ENCODE measurements at regions not wholly inside any gene's neighbourhood (a gene's known extent, or its start where the extent isn't known, plus 50 kb on each side); places are given as distances from the start of the nearest gene placed in this dataset.

DNA sequence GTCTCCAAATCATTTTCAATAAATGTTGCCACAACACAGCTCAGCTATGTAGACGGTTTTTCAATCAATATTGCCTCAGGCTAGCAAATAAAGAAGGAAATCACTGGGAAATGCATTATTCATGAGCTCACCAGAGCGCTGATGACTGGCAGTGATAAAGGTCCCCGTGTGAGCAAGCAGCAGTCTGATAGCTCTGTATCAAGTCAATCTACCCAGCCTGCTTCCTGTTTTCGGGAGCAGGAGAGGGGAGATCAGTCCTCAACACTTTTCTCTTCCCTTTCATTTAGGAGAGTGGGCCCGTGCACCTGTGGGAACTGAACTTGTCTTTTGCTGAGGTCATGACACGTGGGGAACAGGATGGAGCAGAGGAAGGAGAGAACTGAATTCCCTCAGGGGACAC, 253.9 kb upstream of the SIX2 start:
- intact Hi-C loops (cut with micrococcal nuclease) = no loop called here
- H3K9me3 Mint-ChIP-seq = no peaks in the 10 kb centered on the region
- H3K27me3 Mint-ChIP-seq (ENCODE audit: low read depth) = peaks cover 10% of the 10 kb centered on the region
- DNase-seq (ENCODE audit: low spot score) = no peak
- H3K27ac Mint-ChIP-seq = no peak overlapping the region
- H3K4me3 Mint-ChIP-seq (ENCODE audit: low read depth) = no peak overlapping the region
- H3K4me1 Mint-ChIP-seq (ENCODE audit: low read depth) = peaks cover 8% of the 10 kb centered on the region
- H3K36me3 Mint-ChIP-seq (ENCODE audit: low read depth) = no peaks in the 10 kb centered on the region

DNA sequence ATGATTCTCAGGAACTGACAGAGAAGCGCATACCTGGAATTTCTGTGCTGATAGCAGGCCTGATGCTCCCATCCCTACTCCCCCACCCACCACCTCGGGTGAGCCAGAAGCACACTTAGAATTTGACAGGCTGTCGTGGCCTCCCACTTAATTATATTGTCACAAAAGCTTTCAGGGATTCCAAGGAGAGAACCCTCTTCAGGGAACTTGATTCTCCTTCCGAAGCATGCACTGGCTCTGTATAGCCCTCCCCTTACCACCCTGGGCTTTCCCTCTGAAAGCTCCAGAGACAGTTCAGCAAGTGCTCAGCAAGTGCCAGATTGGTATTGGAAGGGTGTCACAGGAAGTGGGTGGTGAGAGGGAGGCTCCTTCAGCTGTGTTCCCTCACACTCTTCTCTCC, 252.5 kb upstream of the SIX2 start:
- no peak overlapping the region for H3K27ac Mint-ChIP-seq
- no peak overlapping the region for H3K4me3 Mint-ChIP-seq (ENCODE audit: low read depth)
- H3K36me3 Mint-ChIP-seq (ENCODE audit: low read depth) = no peaks in the 10 kb centered on the region
- no peaks in the 10 kb centered on the region for H3K9me3 Mint-ChIP-seq
- intact Hi-C loops (cut with micrococcal nuclease) = no loop called here
- H3K27me3 Mint-ChIP-seq (ENCODE audit: low read depth) = peaks cover 10% of the 10 kb centered on the region
- no peak for DNase-seq (ENCODE audit: low spot score)
- H3K4me1 Mint-ChIP-seq (ENCODE audit: low read depth) = peaks cover 8% of the 10 kb centered on the region

DNA sequence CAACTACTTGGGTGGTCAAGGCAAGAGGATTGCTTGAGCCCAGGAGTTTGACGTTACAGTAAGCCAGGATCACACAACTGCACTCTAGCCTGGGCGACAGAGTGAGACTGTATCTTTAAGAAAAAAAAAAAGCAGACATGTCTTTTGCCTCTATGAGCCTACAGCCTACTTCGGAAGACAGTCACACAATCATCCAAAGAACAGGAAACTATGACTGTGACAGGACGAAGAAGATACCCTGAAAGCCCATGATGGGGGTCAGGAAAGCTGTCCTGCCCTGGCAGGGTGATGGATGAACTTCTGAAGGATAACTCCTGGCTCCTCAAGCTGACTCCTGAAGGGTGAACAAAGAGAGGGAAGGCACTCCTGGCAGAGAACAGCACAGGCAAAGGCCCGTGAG, 251.7 kb upstream of the SIX2 start:
- H3K4me3 Mint-ChIP-seq (ENCODE audit: low read depth) = no peak overlapping the region
- no peaks in the 10 kb centered on the region for H3K36me3 Mint-ChIP-seq (ENCODE audit: low read depth)
- peaks cover 10% of the 10 kb centered on the region for H3K27me3 Mint-ChIP-seq (ENCODE audit: low read depth)
- intact Hi-C loops (cut with micrococcal nuclease) = no loop called here
- DNase-seq (ENCODE audit: low spot score) = no peak
- H3K27ac Mint-ChIP-seq = no peak overlapping the region
- H3K9me3 Mint-ChIP-seq = no peaks in the 10 kb centered on the region
- H3K4me1 Mint-ChIP-seq (ENCODE audit: low read depth) = peaks cover 8% of the 10 kb centered on the region

- Mint-ChIP-seq H3K27ac (no peak overlapping the region), H3K9me3 (no peaks in the 10 kb centered on the region), H3K4me1 (ENCODE audit: low read depth) (peaks cover 8% of the 10 kb centered on the region), H3K36me3 (ENCODE audit: low read depth) (no peaks in the 10 kb centered on the region), H3K4me3 (ENCODE audit: low read depth) (no peak overlapping the region), H3K27me3 (ENCODE audit: low read depth) (peaks cover 10% of the 10 kb centered on the region)
- intact Hi-C loops (cut with micrococcal nuclease) = no loop called here
- no peak for DNase-seq (ENCODE audit: low spot score)
These were observed 250.4 kb upstream of the SIX2 start for GRCh38 chr2:45259547-45260160.

GRCh38 chr2:45259138-45259537, 249.9 kb upstream of the SIX2 start:
- intact Hi-C loops (cut with micrococcal nuclease) = no loop called here
- H3K4me3 Mint-ChIP-seq (ENCODE audit: low read depth) = no peak overlapping the region
- no peak overlapping the region for H3K27ac Mint-ChIP-seq
- H3K27me3 Mint-ChIP-seq (ENCODE audit: low read depth) = peaks cover 10% of the 10 kb centered on the region
- H3K9me3 Mint-ChIP-seq = no peaks in the 10 kb centered on the region
- peaks cover 8% of the 10 kb centered on the region for H3K4me1 Mint-ChIP-seq (ENCODE audit: low read depth)
- DNase-seq (ENCODE audit: low spot score) = no peak
- H3K36me3 Mint-ChIP-seq (ENCODE audit: low read depth) = no peaks in the 10 kb centered on the region

DNA sequence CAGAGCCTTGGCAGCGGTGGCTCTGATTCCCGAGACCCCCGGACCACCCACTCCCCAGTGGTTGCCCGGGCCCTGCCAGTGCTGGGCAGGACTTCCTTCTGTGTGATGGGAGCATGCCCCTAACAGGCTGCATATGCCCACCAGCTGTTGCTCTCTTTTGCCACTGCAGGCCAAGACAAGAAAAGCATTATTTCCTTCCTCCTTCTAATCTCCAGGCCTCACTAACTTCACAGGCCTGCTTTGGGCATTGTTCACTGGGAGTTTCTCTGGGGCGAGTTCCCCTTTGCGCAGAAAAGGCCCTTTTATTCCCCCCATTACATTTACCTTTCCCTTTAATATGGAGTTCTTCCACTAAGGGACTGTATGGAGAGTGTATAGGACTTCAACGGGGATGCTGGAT, 249.1 kb upstream of the SIX2 start:
- Mint-ChIP-seq H3K4me3 (ENCODE audit: low read depth) (no peak overlapping the region), H3K27ac (no peak overlapping the region), H3K27me3 (ENCODE audit: low read depth) (peaks cover 7% of the 10 kb centered on the region), H3K9me3 (no peaks in the 10 kb centered on the region), H3K36me3 (ENCODE audit: low read depth) (no peaks in the 10 kb centered on the region), H3K4me1 (ENCODE audit: low read depth) (peaks cover 6% of the 10 kb centered on the region)
- intact Hi-C loops (cut with micrococcal nuclease) = no loop called here
- DNase-seq (ENCODE audit: low spot score) = no peak

- H3K4me1 Mint-ChIP-seq (ENCODE audit: low read depth) = peaks cover 1% of the 10 kb centered on the region
- no peak overlapping the region for H3K27ac Mint-ChIP-seq
- no peaks in the 10 kb centered on the region for H3K9me3 Mint-ChIP-seq
- H3K4me3 Mint-ChIP-seq (ENCODE audit: low read depth) = no peak overlapping the region
- no peaks in the 10 kb centered on the region for H3K36me3 Mint-ChIP-seq (ENCODE audit: low read depth)
- DNase-seq (ENCODE audit: low spot score) = no peak
- H3K27me3 Mint-ChIP-seq (ENCODE audit: low read depth) = peaks cover 2% of the 10 kb centered on the region
- intact Hi-C loops (cut with micrococcal nuclease) = no loop called here
These were observed 248.6 kb upstream of the SIX2 start for GRCh38 chr2:45257820-45258219.

- H3K36me3 Mint-ChIP-seq (ENCODE audit: low read depth) = no peaks in the 10 kb centered on the region
- H3K9me3 Mint-ChIP-seq = no peaks in the 10 kb centered on the region
- DNase-seq (ENCODE audit: low spot score) = no peak
These were observed 247.8 kb upstream of the SIX2 start for GRCh38 chr2:45256867-45257641.

GRCh38 chr2:45256173-45256866, 247.1 kb upstream of the SIX2 start:
- H3K9me3 Mint-ChIP-seq = no peaks in the 10 kb centered on the region
- H3K27ac Mint-ChIP-seq = no peak overlapping the region
- H3K4me3 Mint-ChIP-seq (ENCODE audit: low read depth) = no peak overlapping the region
- peaks cover 2% of the 10 kb centered on the region for H3K27me3 Mint-ChIP-seq (ENCODE audit: low read depth)
- intact Hi-C loops (cut with micrococcal nuclease) = no loop called here
- H3K4me1 Mint-ChIP-seq (ENCODE audit: low read depth) = no peaks in the 10 kb centered on the region
- H3K36me3 Mint-ChIP-seq (ENCODE audit: low read depth) = no peaks in the 10 kb centered on the region
- DNase-seq (ENCODE audit: low spot score) = no peak

More at GRCh38 chr2:45256867-45257641, 247.8 kb upstream of the SIX2 start:
- Mint-ChIP-seq H3K4me3 (ENCODE audit: low read depth) (no peak overlapping the region), H3K27me3 (ENCODE audit: low read depth) (no peaks in the 10 kb centered on the region), H3K27ac (no peak overlapping the region), H3K4me1 (ENCODE audit: low read depth) (no peaks in the 10 kb centered on the region)
- intact Hi-C loops (cut with micrococcal nuclease) = no loop called here

- H3K36me3 Mint-ChIP-seq (ENCODE audit: low read depth) = no peaks in the 10 kb centered on the region
- intact Hi-C loops (cut with micrococcal nuclease) = no loop called here
- no peaks in the 10 kb centered on the region for H3K4me1 Mint-ChIP-seq (ENCODE audit: low read depth)
- H3K9me3 Mint-ChIP-seq = no peaks in the 10 kb centered on the region
- no peak overlapping the region for H3K27ac Mint-ChIP-seq
- H3K27me3 Mint-ChIP-seq (ENCODE audit: low read depth) = peaks cover 6% of the 10 kb centered on the region
- H3K4me3 Mint-ChIP-seq (ENCODE audit: low read depth) = no peak overlapping the region
- no peak for DNase-seq (ENCODE audit: low spot score)
These were observed 246.3 kb upstream of the SIX2 start for GRCh38 chr2:45255563-45255962.

DNA sequence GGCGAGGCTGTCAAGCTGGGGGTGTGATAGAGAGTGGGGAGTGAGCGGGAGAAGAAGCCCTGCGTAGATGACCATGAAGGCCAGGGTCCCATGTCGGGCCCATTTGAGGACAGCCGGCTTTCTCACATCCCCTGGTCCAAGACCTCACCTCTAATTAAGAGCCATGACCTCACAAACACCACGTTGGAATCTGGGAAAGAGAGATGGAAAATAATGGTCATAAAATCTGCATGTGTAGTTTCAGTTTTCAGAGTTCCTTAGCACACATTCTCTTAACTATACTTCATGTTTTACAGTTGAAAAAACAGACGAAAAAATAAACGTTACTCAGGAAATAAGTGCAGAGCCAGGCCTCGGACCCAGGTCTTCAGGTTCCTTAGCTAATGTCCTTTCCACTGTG, 244.8 kb upstream of the SIX2 start:
- H3K9me3 Mint-ChIP-seq = no peaks in the 10 kb centered on the region
- intact Hi-C loops (cut with micrococcal nuclease) = no loop called here
- DNase-seq (ENCODE audit: low spot score) = no peak
- no peak overlapping the region for H3K27ac Mint-ChIP-seq
- peaks cover 11% of the 10 kb centered on the region for H3K27me3 Mint-ChIP-seq (ENCODE audit: low read depth)
- H3K36me3 Mint-ChIP-seq (ENCODE audit: low read depth) = no peaks in the 10 kb centered on the region
- H3K4me1 Mint-ChIP-seq (ENCODE audit: low read depth) = no peaks in the 10 kb centered on the region
- H3K4me3 Mint-ChIP-seq (ENCODE audit: low read depth) = no peak overlapping the region

GRCh38 chr2:45253151-45253550, 243.9 kb upstream of the SIX2 start:
- H3K27ac Mint-ChIP-seq = no peak overlapping the region
- no peak for DNase-seq (ENCODE audit: low spot score)
- intact Hi-C loops (cut with micrococcal nuclease) = no loop called here
- H3K9me3 Mint-ChIP-seq = no peaks in the 10 kb centered on the region
- no peaks in the 10 kb centered on the region for H3K4me1 Mint-ChIP-seq (ENCODE audit: low read depth)
- no peak overlapping the region for H3K4me3 Mint-ChIP-seq (ENCODE audit: low read depth)
- no peaks in the 10 kb centered on the region for H3K36me3 Mint-ChIP-seq (ENCODE audit: low read depth)
- peaks cover 12% of the 10 kb centered on the region for H3K27me3 Mint-ChIP-seq (ENCODE audit: low read depth)

DNA sequence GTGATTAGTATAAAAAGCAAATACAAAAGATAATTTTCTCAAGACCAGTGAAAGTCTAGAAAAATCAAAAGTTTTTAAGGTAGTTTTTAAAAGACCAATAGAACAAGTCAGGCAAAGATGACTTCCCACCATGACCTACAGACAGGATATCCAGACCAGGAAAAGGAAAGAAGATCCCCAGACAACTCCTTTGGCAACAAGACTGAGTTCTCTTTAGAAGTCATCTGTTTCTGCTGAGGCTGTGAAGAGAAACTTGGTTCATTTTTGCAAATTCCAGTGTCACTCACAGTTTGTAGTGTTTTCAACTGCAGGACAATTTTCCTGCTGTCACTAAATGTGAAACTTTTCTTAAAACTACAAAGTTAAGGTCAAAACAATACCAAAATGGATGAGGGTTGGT, 240.9 kb upstream of the SIX2 start:
- no peaks in the 10 kb centered on the region for H3K4me1 Mint-ChIP-seq (ENCODE audit: low read depth)
- H3K36me3 Mint-ChIP-seq (ENCODE audit: low read depth) = no peaks in the 10 kb centered on the region
- no peak overlapping the region for H3K4me3 Mint-ChIP-seq (ENCODE audit: low read depth)
- H3K9me3 Mint-ChIP-seq = no peaks in the 10 kb centered on the region
- DNase-seq (ENCODE audit: low spot score) = no peak
- intact Hi-C loops (cut with micrococcal nuclease) = no loop called here
- no peak overlapping the region for H3K27ac Mint-ChIP-seq
- H3K27me3 Mint-ChIP-seq (ENCODE audit: low read depth) = peaks cover 21% of the 10 kb centered on the region

Measured in activated T-helper 2 cell treated with anti-CD3 and anti-CD28 coated beads, Interferon-gamma antibody, Interleukin-2, Interleukin-4, amounts not matched to agents 10 μg/mL and 5 μg/mL and 100 μg/mL, durations not matched to agents 14 hours and 24 hours and 36 hours (primary cell).